Upper lobe of left lung (tissue), 6 donors: ENCODE measurements at regions not wholly inside any gene's neighbourhood (a gene's known extent, or its start where the extent isn't known, plus 50 kb on each side); places are given as distances from the start of the nearest gene placed in this dataset.
"Not testable (repeated sequence)": the region's sequence is repeated elsewhere in the genome, so short reads cannot be mapped to it uniquely, and the experiment has no call there.

ENCODE experiments used
- ATAC-seq, 2 donors: fragments of 200-7000 bp; cut with Tn5 transposase; one replicate each; pipeline ENCODE4 v1.9.1; 2022; ENCODE audit warnings: mild to moderate bottlenecking in 2 of 2, moderate library complexity in 2 of 2; ENCODE audit not compliant: low FRiP score in 2 of 2
- DNase-seq, 2 donors: peaks; one replicate each; pipeline ENCODE4 v3.0.0-alpha.2; 2019 to 2020
- H3K27ac ChIP-seq, 4 donors: fragments of 200-600 bp; sonication (generic); one replicate each; pipeline ENCODE4 v1.5.1; 2016 to 2019
- H3K27me3 ChIP-seq, 4 donors: fragments of 200-600 bp; sonication (generic); one replicate each; pipeline ENCODE4 v1.5.1; 2017 to 2019
- H3K36me3 ChIP-seq, 4 donors: fragments of 200-600 bp; sonication (generic); one replicate each; pipeline ENCODE4 v1.5.1; 2016 to 2019
- H3K4me1 ChIP-seq, 4 donors: fragments of 200-600 bp; sonication (generic); one replicate each; pipeline ENCODE4 v1.5.1; 2018 to 2019
- H3K4me3 ChIP-seq, 4 donors: fragments of 200-600 bp; sonication (generic); one replicate each; pipeline ENCODE4 v1.5.1; 2017 to 2019; ENCODE audit warnings: mild to moderate bottlenecking in 2 of 4, moderate library complexity in 1 of 4
- H3K9me3 ChIP-seq, 4 donors: fragments of 200-600 bp; sonication (generic); one replicate each; pipeline ENCODE4 v1.5.1; 2018 to 2019
- EP300 ChIP-seq, 4 donors: sonication (generic); formaldehyde crosslinking; IDR thresholded peaks; one replicate each; pipeline ENCODE4 v1.5.1; 2017; ENCODE audit warnings: antibody characterized with exemption in 4 of 4, control low read depth in 2 of 4
- POLR2A ChIP-seq, 4 donors: fragments of 450-650 bp; IDR thresholded peaks; one replicate each; pipeline ENCODE4 v1.5.1; 2016 to 2017; ENCODE audit warnings: antibody characterized with exemption in 4 of 4, mild to moderate bottlenecking in 2 of 4
- POLR2AphosphoS5 ChIP-seq, 2 donors: sonication (generic); formaldehyde crosslinking; IDR thresholded peaks; one replicate each; pipeline ENCODE4 v1.5.1; 2017; ENCODE audit warnings: antibody characterized with exemption in 2 of 2
- WGBS, 2 donors: methylation state at CpG; one replicate each; pipeline ENCODE4 v1.1.5; 2017 to 2018; 5-methylcytosine and 5-hydroxymethylcytosine counted together
- TF ChIP-seq, protein P1 (sequence below), 6 experiments: fragments of 450-650 bp in 4 of 6; fragments of 200-600 bp in 2 of 6; sonication (generic) in 2 of 6; IDR thresholded peaks; one replicate each; pipeline ENCODE4 v1.5.1; 2016 to 2019; ENCODE audit warnings: antibody characterized with exemption in 6 of 6
- donor health status: DM: no; HTN: no; CAD: no; lungs with moderate emphysema.
- donor health status: DM: no; HTN: yes; CAD: no; lungs with severe emphysema.

GRCh38 chr17:22128171-22128570 lies 435.8 kb downstream of the KCNJ18 start:
- no peaks in the 10 kb centered on the region for H3K27me3 ChIP-seq
- H3K27ac ChIP-seq: no peak overlapping the region
- WGBS, 2 donors: 82 to 91% methylated on average over 1 of the region's 1 CpG
- no peaks in the 10 kb centered on the region for H3K4me1 ChIP-seq
- no peaks in the 10 kb centered on the region for H3K36me3 ChIP-seq
- H3K4me3 ChIP-seq: no peak overlapping the region
- H3K9me3 ChIP-seq: peaks cover 0 to 4% (median 0%) of the 10 kb centered on the region in 4 donors
- TF ChIP-seq, protein P1, sequence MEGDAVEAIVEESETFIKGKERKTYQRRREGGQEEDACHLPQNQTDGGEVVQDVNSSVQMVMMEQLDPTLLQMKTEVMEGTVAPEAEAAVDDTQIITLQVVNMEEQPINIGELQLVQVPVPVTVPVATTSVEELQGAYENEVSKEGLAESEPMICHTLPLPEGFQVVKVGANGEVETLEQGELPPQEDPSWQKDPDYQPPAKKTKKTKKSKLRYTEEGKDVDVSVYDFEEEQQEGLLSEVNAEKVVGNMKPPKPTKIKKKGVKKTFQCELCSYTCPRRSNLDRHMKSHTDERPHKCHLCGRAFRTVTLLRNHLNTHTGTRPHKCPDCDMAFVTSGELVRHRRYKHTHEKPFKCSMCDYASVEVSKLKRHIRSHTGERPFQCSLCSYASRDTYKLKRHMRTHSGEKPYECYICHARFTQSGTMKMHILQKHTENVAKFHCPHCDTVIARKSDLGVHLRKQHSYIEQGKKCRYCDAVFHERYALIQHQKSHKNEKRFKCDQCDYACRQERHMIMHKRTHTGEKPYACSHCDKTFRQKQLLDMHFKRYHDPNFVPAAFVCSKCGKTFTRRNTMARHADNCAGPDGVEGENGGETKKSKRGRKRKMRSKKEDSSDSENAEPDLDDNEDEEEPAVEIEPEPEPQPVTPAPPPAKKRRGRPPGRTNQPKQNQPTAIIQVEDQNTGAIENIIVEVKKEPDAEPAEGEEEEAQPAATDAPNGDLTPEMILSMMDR (IDR thresholded peaks at IDR 0.05): no peak
- TF ChIP-seq EP300 (IDR thresholded peaks at IDR 0.05): no peak
- TF ChIP-seq POLR2A (IDR thresholded peaks at IDR 0.05): no peak
- no peak for TF ChIP-seq POLR2AphosphoS5 (IDR thresholded peaks at IDR 0.05)
- DNase-seq (no peak), ATAC-seq (no peak)

GRCh38 chr17:22128723-22129122 lies 436.4 kb downstream of the KCNJ18 start:
- no peak overlapping the region for H3K27ac ChIP-seq
- ATAC-seq: no peak
- H3K9me3 ChIP-seq: peaks cover 0 to 4% (median 0%) of the 10 kb centered on the region in 4 donors
- no peak for DNase-seq
- WGBS, 2 donors: 92 to 93% methylated on average over 1 of the region's 1 CpG
- H3K27me3 ChIP-seq: no peaks in the 10 kb centered on the region
- no peaks in the 10 kb centered on the region for H3K36me3 ChIP-seq
- TF ChIP-seq EP300 (IDR thresholded peaks at IDR 0.05) (no peak), POLR2AphosphoS5 (IDR thresholded peaks at IDR 0.05) (no peak), POLR2A (IDR thresholded peaks at IDR 0.05) (no peak)
- TF ChIP-seq, protein P1 (IDR thresholded peaks at IDR 0.05): no peak
- H3K4me3 ChIP-seq: no peak overlapping the region
- no peaks in the 10 kb centered on the region for H3K4me1 ChIP-seq

DNA sequence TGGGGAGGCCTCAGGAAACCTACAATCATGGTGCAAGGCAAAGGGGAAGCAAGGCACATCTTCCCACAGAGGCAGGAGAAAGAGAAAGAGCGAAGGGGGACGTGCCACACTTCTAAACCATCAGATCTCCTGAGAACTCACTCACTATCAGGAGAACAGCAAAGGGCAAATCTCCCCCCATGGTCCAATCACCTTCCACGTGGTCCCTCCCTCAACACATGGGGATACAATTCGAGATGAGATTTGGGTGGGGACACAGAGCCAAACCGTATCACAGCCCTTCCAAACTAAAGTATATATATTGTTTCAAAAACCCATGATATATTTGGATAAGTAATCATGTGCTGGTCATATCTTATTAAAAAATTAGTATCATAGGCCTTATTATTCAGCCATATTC lies 437.6 kb downstream of the KCNJ18 start:
- not testable (repeated sequence) for H3K36me3 ChIP-seq, H3K4me3 ChIP-seq, H3K27ac ChIP-seq, H3K4me1 ChIP-seq, DNase-seq, H3K27me3 ChIP-seq, H3K9me3 ChIP-seq
- peak in 1 of 2 donors; percentile 5 for ATAC-seq
- WGBS, 2 donors: 34 to 37% methylated on average over 5 of the region's 5 CpGs

DNA sequence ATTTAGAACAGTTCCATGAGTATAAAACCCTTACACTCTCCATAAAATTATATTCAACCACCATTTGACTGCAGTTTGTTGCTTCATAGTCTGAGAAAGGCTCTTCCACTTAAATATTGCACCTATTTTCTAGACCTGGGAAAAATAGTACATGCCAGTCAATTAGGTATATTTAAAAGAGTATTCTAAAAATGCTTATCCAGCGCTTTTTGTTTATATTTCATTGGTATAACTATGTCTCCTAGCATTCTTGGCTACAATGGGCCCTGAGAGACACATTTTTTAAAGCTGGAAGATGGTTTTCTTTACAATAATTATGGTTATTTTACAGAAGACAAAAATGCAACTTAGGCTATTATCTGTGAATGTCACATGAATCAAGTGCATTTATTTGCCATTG lies 439.4 kb downstream of the KCNJ18 start:
- Histone ChIP-seq H3K27me3 (no peaks in the 10 kb centered on the region), H3K4me3 (no peak overlapping the region), H3K9me3 (peaks cover 0 to 4% (median 0%) of the 10 kb centered on the region in 4 donors), H3K4me1 (no peaks in the 10 kb centered on the region), H3K36me3 (no peaks in the 10 kb centered on the region), H3K27ac (no peak overlapping the region)
- ATAC-seq (no peak), DNase-seq (no peak)
- 15 to 21% methylated on average over 1 of the region's 1 CpG for WGBS, 2 donors
- TF ChIP-seq, protein P1 (IDR thresholded peaks at IDR 0.05): no peak
- TF ChIP-seq POLR2AphosphoS5 (IDR thresholded peaks at IDR 0.05) (no peak), POLR2A (IDR thresholded peaks at IDR 0.05) (no peak), EP300 (IDR thresholded peaks at IDR 0.05) (no peak)

DNA sequence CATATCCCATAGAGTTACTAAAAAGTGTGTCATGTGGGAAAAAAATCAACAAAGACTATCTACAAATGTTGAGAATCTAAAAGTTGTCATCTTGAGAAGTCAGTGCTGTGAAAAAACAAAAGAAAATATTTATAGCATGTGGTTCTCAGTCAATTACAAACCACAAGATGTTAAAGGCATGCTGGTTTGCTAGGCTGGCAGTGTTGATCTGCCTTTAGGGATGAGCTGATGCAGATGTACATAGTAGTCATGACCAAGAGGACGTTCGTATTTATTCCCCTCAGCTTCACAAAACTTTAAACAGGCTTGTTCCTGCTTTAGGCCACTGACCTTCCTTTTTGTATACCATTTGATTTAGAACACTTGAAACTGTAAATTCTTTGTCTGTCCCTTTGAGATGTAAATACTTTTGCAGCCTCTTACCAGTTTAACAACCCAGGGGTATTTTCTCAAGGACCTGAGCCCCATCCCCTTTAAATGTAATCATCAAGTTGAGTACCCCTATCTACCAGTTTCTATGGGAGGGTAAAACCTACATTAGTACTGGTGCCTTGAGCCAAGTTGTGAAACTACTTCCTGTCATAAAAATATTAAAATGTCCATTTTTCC lies 446.6 kb downstream of the KCNJ18 start:
- no peak overlapping the region for H3K4me3 ChIP-seq
- no peaks in the 10 kb centered on the region for H3K27me3 ChIP-seq
- WGBS, 2 donors: 26 to 31% methylated on average over 2 of the region's 2 CpGs
- no peaks in the 10 kb centered on the region for H3K36me3 ChIP-seq
- ATAC-seq (peak in 1 of 2 donors; percentile 36), DNase-seq (no peak)
- TF ChIP-seq, protein P1 (IDR thresholded peaks at IDR 0.05): no peak
- TF ChIP-seq POLR2A (IDR thresholded peaks at IDR 0.05): no peak
- TF ChIP-seq EP300 (IDR thresholded peaks at IDR 0.05): no peak
- TF ChIP-seq POLR2AphosphoS5 (IDR thresholded peaks at IDR 0.05): no peak
- H3K27ac ChIP-seq: no peak overlapping the region
- H3K4me1 ChIP-seq: no peaks in the 10 kb centered on the region
- H3K9me3 ChIP-seq: no peaks in the 10 kb centered on the region
